CD14-positive monocyte (primary cell): ENCODE measurements at regions not wholly inside any gene's neighbourhood (a gene's known extent, or its start where the extent isn't known, plus 50 kb on each side); places are given as distances from the start of the nearest gene placed in this dataset.

Experiments used
- DNase-seq, 3 donors: peaks; one replicate each; pipeline ENCODE4 v3.0.0-alpha.2; 2011 to 2022
- H2AFZ ChIP-seq: 2 replicates; pipeline ENCODE4 v1.6.0; 2012; ENCODE audit warnings: mild to moderate bottlenecking, low read depth, low read length, inconsistent platforms; ENCODE audit not compliant: insufficient read depth, poor library complexity, severe bottlenecking
- H3K27ac ChIP-seq, 2 donors: 1 replicate in 1 of 2; 2 replicates in 1 of 2; pipeline ENCODE4 v1.5.1; 2012 to 2013; ENCODE audit warnings: low read length in 2 of 2, control low read depth in 1 of 2, inconsistent platforms in 1 of 2, low read depth in 1 of 2, mild to moderate bottlenecking in 1 of 2
- H3K27me3 ChIP-seq, 2 donors: one replicate each; pipeline versions ENCODE4 v1.6.0 to v1.6.1; 2011 to 2013; ENCODE audit warnings: low read length in 2 of 2; ENCODE audit not compliant: control insufficient read depth in 2 of 2, insufficient read depth in 2 of 2
- H3K36me3 ChIP-seq, 2 donors: replicated peaks in 1 of 2; 1 replicate in 1 of 2; 2 replicates in 1 of 2; pipeline versions ENCODE4 v1.5.1 to v1.6.1; 2012 to 2013; ENCODE audit warnings: low read length in 2 of 2, control low read depth in 1 of 2, inconsistent platforms in 1 of 2, mild to moderate bottlenecking in 1 of 2; ENCODE audit not compliant: insufficient read depth in 2 of 2, control insufficient read depth in 1 of 2
- H3K4me1 ChIP-seq, 2 donors: 1 replicate in 1 of 2; 2 replicates in 1 of 2; pipeline versions ENCODE4 v1.5.1 to v1.6.1; 2012 to 2013; ENCODE audit warnings: low read length in 2 of 2, control low read depth in 1 of 2, inconsistent platforms in 1 of 2, mild to moderate bottlenecking in 1 of 2, moderate library complexity in 1 of 2; ENCODE audit not compliant: insufficient read depth in 2 of 2, control insufficient read depth in 1 of 2
- H3K4me2 ChIP-seq: replicated peaks from 2 replicates; pipeline ENCODE3; 2012; ENCODE audit warnings: low read length, moderate library complexity, mild to moderate bottlenecking; ENCODE audit not compliant: poor library complexity, severe bottlenecking; ENCODE audit errors: extremely low read depth
- H3K4me3 ChIP-seq, 3 experiments: fragments of 200-600 bp in 1 of 3; sonication (generic) in 1 of 3; replicated peaks in 1 of 3; 1 replicate in 2 of 3; 2 replicates in 1 of 3; pipeline ENCODE4 v1.5.1; 2011 to 2013; ENCODE audit warnings: low read length in 3 of 3, mild to moderate bottlenecking in 3 of 3, control low read depth in 2 of 3, low read depth in 2 of 3, inconsistent platforms in 1 of 3, moderate library complexity in 1 of 3
- H3K79me2 ChIP-seq: 2 replicates; pipeline ENCODE4 v1.6.0; 2012; ENCODE audit warnings: mild to moderate bottlenecking, control low read depth, inconsistent platforms, low read length, moderate library complexity; ENCODE audit not compliant: insufficient read depth
- H3K9ac ChIP-seq: 2 replicates; pipeline ENCODE4 v1.6.0; 2017; ENCODE audit warnings: low read length, mild to moderate bottlenecking; ENCODE audit not compliant: insufficient read depth, poor library complexity, severe bottlenecking
- H3K9me3 ChIP-seq, 2 donors: replicated peaks in 1 of 2; 1 replicate in 1 of 2; 2 replicates in 1 of 2; pipeline versions ENCODE4 v1.5.1 to v1.6.1; 2012 to 2013; ENCODE audit warnings: low read length in 2 of 2, control low read depth in 1 of 2; ENCODE audit not compliant: control insufficient read depth in 1 of 2, insufficient read depth in 1 of 2
- H4K20me1 ChIP-seq: 2 replicates; pipeline ENCODE4 v1.6.0; 2012; ENCODE audit warnings: mild to moderate bottlenecking, low read length, control low read depth, moderate library complexity; ENCODE audit not compliant: insufficient read depth
- H3K27ac Mint-ChIP-seq, 7 donors: one replicate each; pipeline ENCODE4 v1.8.0; 2020; ENCODE audit warnings: mild to moderate bottlenecking in 7 of 7, mixed read lengths in 7 of 7, moderate library complexity in 6 of 7, inconsistent platforms in 2 of 7
- H3K27me3 Mint-ChIP-seq, 3 donors: one replicate each; pipeline ENCODE4 v1.8.0; 2021 to 2022; ENCODE audit warnings: low read depth in 3 of 3, mild to moderate bottlenecking in 3 of 3, mixed read lengths in 3 of 3, moderate library complexity in 3 of 3, inconsistent platforms in 1 of 3
- H3K36me3 Mint-ChIP-seq, 2 donors: one replicate each; pipeline ENCODE4 v1.8.0; 2020; ENCODE audit warnings: mixed read lengths in 2 of 2, inconsistent platforms in 1 of 2, mild to moderate bottlenecking in 1 of 2
- H3K4me1 Mint-ChIP-seq: one replicate; pipeline ENCODE4 v1.8.0; 2020; ENCODE audit warnings: mild to moderate bottlenecking, mixed read lengths
- H3K4me3 Mint-ChIP-seq, 2 donors: one replicate each; pipeline ENCODE4 v1.8.0; 2020; ENCODE audit warnings: mild to moderate bottlenecking in 2 of 2, mixed read lengths in 2 of 2, moderate library complexity in 1 of 2
- H3K9me3 Mint-ChIP-seq, 7 donors: one replicate each; pipeline ENCODE4 v1.8.0; 2020 to 2022; ENCODE audit warnings: mixed read lengths in 7 of 7, mild to moderate bottlenecking in 6 of 7, moderate library complexity in 6 of 7, inconsistent platforms in 2 of 7
- WGBS: methylation state at CpG from one replicate; pipeline ENCODE4 v1.1.5; 2013; ENCODE audit warnings: missing lambda C conversion rate; ENCODE audit not compliant: insufficient coverage; 5-methylcytosine and 5-hydroxymethylcytosine counted together
- intact Hi-C, 2 donors: fragments of 100-400 bp; cut with micrococcal nuclease; formaldehyde crosslinking; loops; one replicate each; pipeline versions ENCODE4 v1.15.0 to v1.15.1; 2023
- TF ChIP-seq, protein P1 (sequence below): fragments of 200-600 bp; IDR thresholded peaks from one replicate; pipeline ENCODE4 v1.8.0; 2022; ENCODE audit warnings: antibody characterized with exemption, mild to moderate bottlenecking

DNA sequence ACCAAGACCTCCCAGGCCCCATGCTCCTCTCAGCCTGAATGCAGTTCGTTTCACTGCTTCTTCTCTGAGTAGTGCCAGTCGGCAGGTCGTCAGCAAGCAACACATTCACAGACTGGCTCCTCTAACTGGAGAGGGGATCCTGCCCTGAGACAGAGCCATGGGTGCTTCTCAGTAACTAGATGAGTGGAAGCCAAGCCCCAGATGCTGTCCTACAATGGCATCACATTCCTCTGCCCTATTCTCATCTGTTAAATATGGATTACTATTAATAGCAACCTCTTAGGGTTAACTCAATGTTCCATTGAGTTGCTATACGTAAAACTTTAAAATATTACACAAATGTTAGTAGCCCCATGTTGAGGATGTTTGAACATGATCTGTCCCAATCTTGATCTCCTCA, 84.2 kb upstream of the S1PR1 start:
- Histone ChIP-seq H3K27me3 (no peaks in the 10 kb centered on the region), H3K79me2 (no peaks in the 10 kb centered on the region), H3K4me2 (no peak overlapping the region), H3K27ac (no peak overlapping the region), H3K4me1 (no peaks in the 10 kb centered on the region), H3K4me3 (no peak overlapping the region), H4K20me1 (no peaks in the 10 kb centered on the region), H3K36me3 (no peaks in the 10 kb centered on the region), H3K9ac (no peak overlapping the region), H2AFZ (no peak overlapping the region), H3K9me3 (no peaks in the 10 kb centered on the region)
- H3K36me3 Mint-ChIP-seq, result no peaks in the 10 kb centered on the region
- H3K27me3 Mint-ChIP-seq, result no peaks in the 10 kb centered on the region
- 91% methylated on average over 3 of the region's 4 CpGs for WGBS
- H3K4me1 Mint-ChIP-seq, result no peaks in the 10 kb centered on the region
- TF ChIP-seq, protein P1, sequence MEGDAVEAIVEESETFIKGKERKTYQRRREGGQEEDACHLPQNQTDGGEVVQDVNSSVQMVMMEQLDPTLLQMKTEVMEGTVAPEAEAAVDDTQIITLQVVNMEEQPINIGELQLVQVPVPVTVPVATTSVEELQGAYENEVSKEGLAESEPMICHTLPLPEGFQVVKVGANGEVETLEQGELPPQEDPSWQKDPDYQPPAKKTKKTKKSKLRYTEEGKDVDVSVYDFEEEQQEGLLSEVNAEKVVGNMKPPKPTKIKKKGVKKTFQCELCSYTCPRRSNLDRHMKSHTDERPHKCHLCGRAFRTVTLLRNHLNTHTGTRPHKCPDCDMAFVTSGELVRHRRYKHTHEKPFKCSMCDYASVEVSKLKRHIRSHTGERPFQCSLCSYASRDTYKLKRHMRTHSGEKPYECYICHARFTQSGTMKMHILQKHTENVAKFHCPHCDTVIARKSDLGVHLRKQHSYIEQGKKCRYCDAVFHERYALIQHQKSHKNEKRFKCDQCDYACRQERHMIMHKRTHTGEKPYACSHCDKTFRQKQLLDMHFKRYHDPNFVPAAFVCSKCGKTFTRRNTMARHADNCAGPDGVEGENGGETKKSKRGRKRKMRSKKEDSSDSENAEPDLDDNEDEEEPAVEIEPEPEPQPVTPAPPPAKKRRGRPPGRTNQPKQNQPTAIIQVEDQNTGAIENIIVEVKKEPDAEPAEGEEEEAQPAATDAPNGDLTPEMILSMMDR, result no peak
- H3K27ac Mint-ChIP-seq, result no peak overlapping the region
- intact Hi-C loops, result no loop called here
- no peak overlapping the region for H3K4me3 Mint-ChIP-seq
- no peak for DNase-seq
- H3K9me3 Mint-ChIP-seq, result no peaks in the 10 kb centered on the region

DNA sequence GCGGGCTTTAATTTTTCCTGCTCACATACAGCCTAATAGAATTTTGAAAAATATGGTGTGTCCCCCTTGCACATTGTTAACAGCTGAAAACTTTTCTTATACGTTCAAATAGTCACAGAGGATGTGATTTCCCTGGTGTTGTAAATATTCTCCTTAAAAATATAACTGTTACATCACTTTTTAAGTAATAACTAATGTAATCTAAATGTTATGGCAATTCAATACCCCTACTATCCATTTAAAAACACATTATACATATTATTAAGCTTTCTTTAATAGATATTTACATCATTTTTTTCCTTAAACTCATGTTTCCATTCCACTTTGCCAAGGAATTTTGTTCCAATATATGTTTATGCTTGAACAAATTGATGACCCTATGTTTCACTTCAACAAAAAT, 85.5 kb upstream of the S1PR1 start:
- Histone ChIP-seq H3K4me2 (no peak overlapping the region), H3K4me1 (no peaks in the 10 kb centered on the region), H3K27me3 (no peaks in the 10 kb centered on the region), H3K9ac (no peak overlapping the region), H3K4me3 (no peak overlapping the region), H3K9me3 (no peaks in the 10 kb centered on the region), H3K36me3 (no peaks in the 10 kb centered on the region), H4K20me1 (no peaks in the 10 kb centered on the region), H3K27ac (no peak overlapping the region), H3K79me2 (no peaks in the 10 kb centered on the region), H2AFZ (no peak overlapping the region)
- no peak for DNase-seq
- Mint-ChIP-seq H3K27ac (no peak overlapping the region), H3K36me3 (no peaks in the 10 kb centered on the region), H3K27me3 (no peaks in the 10 kb centered on the region), H3K9me3 (no peaks in the 10 kb centered on the region), H3K4me1 (no peaks in the 10 kb centered on the region), H3K4me3 (no peak overlapping the region)
- TF ChIP-seq, protein P1, result no peak
- WGBS, result no CpG with 5 or more reads among the region's 2 CpGs
- intact Hi-C loops, result no loop called here
